ENCODE measurements at regions not wholly inside any gene's neighbourhood (a gene's known extent, or its start where the extent isn't known, plus 50 kb on each side); places are given as distances from the start of the nearest gene placed in this dataset.

- no peak for ATAC-seq (ENCODE audit: low read depth in 2 of 2)
- no peak for DNase-seq
- Histone ChIP-seq H3K4me1 (ENCODE audit: control insufficient read depth, insufficient read depth, low read length, poor library complexity, severe bottlenecking) (no peaks in the 10 kb centered on the region), H3K27ac (ENCODE audit: insufficient read depth, low read length, poor library complexity, severe bottlenecking) (no peak overlapping the region), H3K4me3 (ENCODE audit: low read depth, low read length) (no peak overlapping the region), H3K36me3 (ENCODE audit: control insufficient read depth, insufficient read depth, low read length) (no peaks in the 10 kb centered on the region), H3K9me3 (ENCODE audit: control insufficient read depth in 2 of 2, low read length in 2 of 2) (no peaks in the 10 kb centered on the region), H3K27me3 (ENCODE audit: control insufficient read depth, insufficient read depth, low read length) (peaks cover 2% of the 10 kb centered on the region)
- Mint-ChIP-seq H3K27ac (no peak overlapping the region), H3K4me1 (no peaks in the 10 kb centered on the region), H3K27me3 (peaks cover 6% of the 10 kb centered on the region), H3K9me3 (no peaks in the 10 kb centered on the region), H3K4me3 (no peak overlapping the region), H3K36me3 (no peaks in the 10 kb centered on the region)
Measured at GRCh38 chr3:115552007-115552406, 71.3 kb upstream of the GAP43 start.

- H3K27me3 Mint-ChIP-seq: no peaks in the 10 kb centered on the region
- H3K9me3 Mint-ChIP-seq: no peaks in the 10 kb centered on the region
- ATAC-seq (ENCODE audit: low read depth in 2 of 2) (no peak), DNase-seq (no peak)
- no peak overlapping the region for H3K4me3 Mint-ChIP-seq
- H3K36me3 Mint-ChIP-seq: no peaks in the 10 kb centered on the region
- no peaks in the 10 kb centered on the region for H3K9me3 ChIP-seq (ENCODE audit: control insufficient read depth in 2 of 2, low read length in 2 of 2)
- no peak overlapping the region for H3K27ac Mint-ChIP-seq
- no peak overlapping the region for H3K4me3 ChIP-seq (ENCODE audit: low read depth, low read length)
- no peaks in the 10 kb centered on the region for H3K36me3 ChIP-seq (ENCODE audit: control insufficient read depth, insufficient read depth, low read length)
- no peaks in the 10 kb centered on the region for H3K4me1 ChIP-seq (ENCODE audit: control insufficient read depth, insufficient read depth, low read length, poor library complexity, severe bottlenecking)
- no peaks in the 10 kb centered on the region for H3K4me1 Mint-ChIP-seq
- no peak overlapping the region for H3K27ac ChIP-seq (ENCODE audit: insufficient read depth, low read length, poor library complexity, severe bottlenecking)
- H3K27me3 ChIP-seq (ENCODE audit: control insufficient read depth, insufficient read depth, low read length): peaks cover 2% of the 10 kb centered on the region
Measured at GRCh38 chr3:115553796-115554486, 69.4 kb upstream of the GAP43 start.

- Histone ChIP-seq H3K4me3 (ENCODE audit: low read depth, low read length) (no peak overlapping the region), H3K4me1 (ENCODE audit: control insufficient read depth, insufficient read depth, low read length, poor library complexity, severe bottlenecking) (no peaks in the 10 kb centered on the region), H3K36me3 (ENCODE audit: control insufficient read depth, insufficient read depth, low read length) (no peaks in the 10 kb centered on the region), H3K27me3 (ENCODE audit: control insufficient read depth, insufficient read depth, low read length) (peaks cover 2% of the 10 kb centered on the region), H3K27ac (ENCODE audit: insufficient read depth, low read length, poor library complexity, severe bottlenecking) (no peak overlapping the region), H3K9me3 (ENCODE audit: control insufficient read depth in 2 of 2, low read length in 2 of 2) (no peaks in the 10 kb centered on the region)
- no peaks in the 10 kb centered on the region for H3K9me3 Mint-ChIP-seq
- DNase-seq (no peak), ATAC-seq (ENCODE audit: low read depth in 2 of 2) (no peak)
- H3K27ac Mint-ChIP-seq: no peak overlapping the region
- no peak overlapping the region for H3K4me3 Mint-ChIP-seq
- H3K36me3 Mint-ChIP-seq: no peaks in the 10 kb centered on the region
- peaks cover 3% of the 10 kb centered on the region for H3K27me3 Mint-ChIP-seq
- no peaks in the 10 kb centered on the region for H3K4me1 Mint-ChIP-seq
Measured at GRCh38 chr3:115554487-115554807, 68.9 kb upstream of the GAP43 start.

GRCh38 chr3:115562636-115563267 is 60.6 kb upstream of the GAP43 start:
- H3K27ac Mint-ChIP-seq: no peak overlapping the region
- H3K4me1 Mint-ChIP-seq: no peaks in the 10 kb centered on the region
- no peaks in the 10 kb centered on the region for H3K36me3 Mint-ChIP-seq
- peaks cover 13% of the 10 kb centered on the region for H3K27me3 Mint-ChIP-seq
- H3K9me3 Mint-ChIP-seq: no peaks in the 10 kb centered on the region
- Histone ChIP-seq H3K27ac (ENCODE audit: insufficient read depth, low read length, poor library complexity, severe bottlenecking) (no peak overlapping the region), H3K36me3 (ENCODE audit: control insufficient read depth, insufficient read depth, low read length) (no peaks in the 10 kb centered on the region), H3K27me3 (ENCODE audit: control insufficient read depth, insufficient read depth, low read length) (peaks cover 5% of the 10 kb centered on the region), H3K4me1 (ENCODE audit: control insufficient read depth, insufficient read depth, low read length, poor library complexity, severe bottlenecking) (no peaks in the 10 kb centered on the region), H3K9me3 (ENCODE audit: control insufficient read depth in 2 of 2, low read length in 2 of 2) (no peaks in the 10 kb centered on the region), H3K4me3 (ENCODE audit: low read depth, low read length) (no peak overlapping the region)
- peak in 1 of 3 donors; percentile 9 for DNase-seq
- H3K4me3 Mint-ChIP-seq: no peak overlapping the region
- no peak for ATAC-seq (ENCODE audit: low read depth in 2 of 2)

- peaks cover 13% of the 10 kb centered on the region for H3K27me3 Mint-ChIP-seq
- H3K9me3 Mint-ChIP-seq: no peaks in the 10 kb centered on the region
- H3K36me3 Mint-ChIP-seq: no peaks in the 10 kb centered on the region
- H3K27ac Mint-ChIP-seq: no peak overlapping the region
- H3K4me1 Mint-ChIP-seq: no peaks in the 10 kb centered on the region
- ATAC-seq (ENCODE audit: low read depth in 2 of 2): no peak
- no peak for DNase-seq
- Histone ChIP-seq H3K27me3 (ENCODE audit: control insufficient read depth, insufficient read depth, low read length) (peaks cover 5% of the 10 kb centered on the region), H3K4me1 (ENCODE audit: control insufficient read depth, insufficient read depth, low read length, poor library complexity, severe bottlenecking) (no peaks in the 10 kb centered on the region), H3K36me3 (ENCODE audit: control insufficient read depth, insufficient read depth, low read length) (no peaks in the 10 kb centered on the region), H3K27ac (ENCODE audit: insufficient read depth, low read length, poor library complexity, severe bottlenecking) (no peak overlapping the region), H3K9me3 (ENCODE audit: control insufficient read depth in 2 of 2, low read length in 2 of 2) (no peaks in the 10 kb centered on the region), H3K4me3 (ENCODE audit: low read depth, low read length) (no peak overlapping the region)
- H3K4me3 Mint-ChIP-seq: no peak overlapping the region
Measured at GRCh38 chr3:115563984-115564383, 59.3 kb upstream of the GAP43 start.

GRCh38 chr3:115571413-115571812 is 51.9 kb upstream of the GAP43 start:
- Histone ChIP-seq H3K4me3 (ENCODE audit: low read depth, low read length) (no peak overlapping the region), H3K4me1 (ENCODE audit: control insufficient read depth, insufficient read depth, low read length, poor library complexity, severe bottlenecking) (no peaks in the 10 kb centered on the region), H3K27ac (ENCODE audit: insufficient read depth, low read length, poor library complexity, severe bottlenecking) (no peak overlapping the region), H3K27me3 (ENCODE audit: control insufficient read depth, insufficient read depth, low read length) (peaks cover 2% of the 10 kb centered on the region), H3K9me3 (ENCODE audit: control insufficient read depth in 2 of 2, low read length in 2 of 2) (no peaks in the 10 kb centered on the region), H3K36me3 (ENCODE audit: control insufficient read depth, insufficient read depth, low read length) (no peaks in the 10 kb centered on the region)
- ATAC-seq (ENCODE audit: low read depth in 2 of 2) (no peak), DNase-seq (no peak)
- H3K9me3 Mint-ChIP-seq: peaks cover 0 to 3% (median 0%) of the 10 kb centered on the region in 7 donors
- H3K27me3 Mint-ChIP-seq: peaks cover 7% of the 10 kb centered on the region
- H3K4me3 Mint-ChIP-seq: no peak overlapping the region
- no peak overlapping the region for H3K27ac Mint-ChIP-seq
- no peaks in the 10 kb centered on the region for H3K4me1 Mint-ChIP-seq
- no peaks in the 10 kb centered on the region for H3K36me3 Mint-ChIP-seq

All from CD4-positive, CD25-positive, alpha-beta regulatory T cell (primary cell).